HEK293 (cell line): ENCODE measurements at regions not wholly inside any gene's neighbourhood (a gene's known extent, or its start where the extent isn't known, plus 50 kb on each side); places are given as distances from the start of the nearest gene placed in this dataset.
"Not testable (repeated sequence)": the region's sequence is repeated elsewhere in the genome, so short reads cannot be mapped to it uniquely, and the experiment has no call there.

Source experiments
- CTCF ChIA-PET: fragments of 350-600 bp; formaldehyde crosslinking; extraction: SDS; loops from one replicate; lab custom pipeline; 2021; ENCODE audit warnings: antibody characterized with exemption; lab: Yijun Ruan, JAX
- POLR2A ChIA-PET: fragments of 300-600 bp; formaldehyde crosslinking; extraction: SDS; loops from one replicate; lab custom pipeline; 2020; ENCODE audit warnings: antibody characterized with exemption, inconsistent platforms; lab: Yijun Ruan, JAX
- H3K27ac ChIP-seq: fragments of 200-500 bp; sonication (Bioruptor generic); 2 replicates; pipeline ENCODE4 v1.5.1; 2014; ENCODE audit warnings: low read depth, low read length, control low read depth, inconsistent platforms; ENCODE audit errors: extremely low read depth
- H3K36me3 ChIP-seq, 2 experiments: fragments of 200-500 bp in 1 of 2; sonication (Bioruptor generic) in 1 of 2; 1 replicate in 1 of 2; 2 replicates in 1 of 2; pipeline ENCODE4 v1.5.1; 2014 to 2017; ENCODE audit warnings: inconsistent platforms in 2 of 2, low read length in 2 of 2; ENCODE audit not compliant: control insufficient read depth in 2 of 2, insufficient read depth in 1 of 2
- H3K4me1 ChIP-seq: fragments of 200-500 bp; sonication (Bioruptor generic); 2 replicates; pipeline ENCODE4 v1.5.1; 2014; ENCODE audit warnings: mild to moderate bottlenecking, low read length, inconsistent platforms; ENCODE audit not compliant: control insufficient read depth, insufficient read depth
- H3K4me3 ChIP-seq: 2 replicates; pipeline ENCODE4 v1.5.1; 2011; ENCODE audit warnings: low read depth, mild to moderate bottlenecking, control low read depth, low read length, moderate library complexity
- H3K9me3 ChIP-seq: fragments of 200-500 bp; sonication (Bioruptor generic); 2 replicates; pipeline ENCODE4 v1.5.1; 2014; ENCODE audit warnings: low read depth, low read length, inconsistent platforms; ENCODE audit not compliant: control insufficient read depth, insufficient read depth
- HOXA7 ChIP-seq: sonication (generic); formaldehyde crosslinking; IDR thresholded peaks from 2 replicates; pipeline ENCODE4 v1.8.1; 2022; ENCODE audit warnings: missing genetic modification reagents, borderline replicate concordance
- REST ChIP-seq: fragments of 450-650 bp; formaldehyde crosslinking; IDR thresholded peaks from 2 replicates; pipeline ENCODE4 v1.5.1; 2016; ENCODE audit warnings: missing biosample characterization, missing genetic modification characterization
- SP7 ChIP-seq: fragments of 450-650 bp; formaldehyde crosslinking; IDR thresholded peaks from 2 replicates; pipeline ENCODE4 v1.5.1; 2016; ENCODE audit warnings: missing biosample characterization, missing genetic modification characterization
- ZBTB17 ChIP-seq: fragments of 450-650 bp; formaldehyde crosslinking; IDR thresholded peaks from 2 replicates; pipeline ENCODE4 v1.5.1; 2016; ENCODE audit warnings: missing biosample characterization, missing genetic modification characterization
- ZNF10 ChIP-seq: fragments of 450-650 bp; formaldehyde crosslinking; IDR thresholded peaks from 2 replicates; pipeline ENCODE4 v1.5.1; 2017; ENCODE audit warnings: missing biosample characterization, missing genetic modification characterization
- ZNF112 ChIP-seq: fragments of 450-650 bp; formaldehyde crosslinking; IDR thresholded peaks from 2 replicates; pipeline ENCODE4 v1.5.0; 2017; ENCODE audit warnings: missing biosample characterization, missing genetic modification characterization
- ZNF175 ChIP-seq: fragments of 450-650 bp; formaldehyde crosslinking; IDR thresholded peaks from 2 replicates; pipeline ENCODE4 v1.5.1; 2016; ENCODE audit warnings: missing biosample characterization, missing genetic modification characterization
- ZNF19 ChIP-seq: fragments of 450-650 bp; formaldehyde crosslinking; IDR thresholded peaks from 2 replicates; pipeline ENCODE4; 2016; ENCODE audit warnings: missing biosample characterization, missing genetic modification characterization, low read depth
- ZNF350 ChIP-seq: fragments of 450-650 bp; formaldehyde crosslinking; IDR thresholded peaks from 2 replicates; pipeline ENCODE4 v1.5.0; 2017; ENCODE audit warnings: missing biosample characterization, mild to moderate bottlenecking, missing genetic modification characterization
- ZNF623 ChIP-seq: fragments of 450-650 bp; formaldehyde crosslinking; IDR thresholded peaks from 2 replicates; pipeline ENCODE4 v1.5.1; 2016; ENCODE audit warnings: missing biosample characterization, missing genetic modification characterization
- ZNF660 ChIP-seq: fragments of 450-650 bp; IDR thresholded peaks from 2 replicates; pipeline ENCODE4 v1.5.1; 2018; ENCODE audit warnings: missing biosample characterization, mild to moderate bottlenecking, missing genetic modification characterization
- ZSCAN5A ChIP-seq: fragments of 450-650 bp; formaldehyde crosslinking; IDR thresholded peaks from 2 replicates; pipeline ENCODE4 v1.5.1; 2016; ENCODE audit warnings: missing biosample characterization, missing genetic modification characterization
- TF ChIP-seq, protein P1 (sequence below): fragments of 450-650 bp; formaldehyde crosslinking; IDR thresholded peaks from 2 replicates; pipeline ENCODE4 v1.5.1; 2016; ENCODE audit warnings: missing biosample characterization, missing genetic modification characterization
- TF ChIP-seq, protein P2 (sequence below): fragments of 450-650 bp; formaldehyde crosslinking; IDR thresholded peaks from 2 replicates; pipeline ENCODE4 v1.5.1; 2016; ENCODE audit warnings: missing biosample characterization, missing genetic modification characterization
- TF ChIP-seq, protein P3 (sequence below): fragments of 450-650 bp; formaldehyde crosslinking; IDR thresholded peaks from 2 replicates; pipeline ENCODE4 v1.5.1; 2017; ENCODE audit warnings: missing biosample characterization, missing genetic modification characterization

DNA sequence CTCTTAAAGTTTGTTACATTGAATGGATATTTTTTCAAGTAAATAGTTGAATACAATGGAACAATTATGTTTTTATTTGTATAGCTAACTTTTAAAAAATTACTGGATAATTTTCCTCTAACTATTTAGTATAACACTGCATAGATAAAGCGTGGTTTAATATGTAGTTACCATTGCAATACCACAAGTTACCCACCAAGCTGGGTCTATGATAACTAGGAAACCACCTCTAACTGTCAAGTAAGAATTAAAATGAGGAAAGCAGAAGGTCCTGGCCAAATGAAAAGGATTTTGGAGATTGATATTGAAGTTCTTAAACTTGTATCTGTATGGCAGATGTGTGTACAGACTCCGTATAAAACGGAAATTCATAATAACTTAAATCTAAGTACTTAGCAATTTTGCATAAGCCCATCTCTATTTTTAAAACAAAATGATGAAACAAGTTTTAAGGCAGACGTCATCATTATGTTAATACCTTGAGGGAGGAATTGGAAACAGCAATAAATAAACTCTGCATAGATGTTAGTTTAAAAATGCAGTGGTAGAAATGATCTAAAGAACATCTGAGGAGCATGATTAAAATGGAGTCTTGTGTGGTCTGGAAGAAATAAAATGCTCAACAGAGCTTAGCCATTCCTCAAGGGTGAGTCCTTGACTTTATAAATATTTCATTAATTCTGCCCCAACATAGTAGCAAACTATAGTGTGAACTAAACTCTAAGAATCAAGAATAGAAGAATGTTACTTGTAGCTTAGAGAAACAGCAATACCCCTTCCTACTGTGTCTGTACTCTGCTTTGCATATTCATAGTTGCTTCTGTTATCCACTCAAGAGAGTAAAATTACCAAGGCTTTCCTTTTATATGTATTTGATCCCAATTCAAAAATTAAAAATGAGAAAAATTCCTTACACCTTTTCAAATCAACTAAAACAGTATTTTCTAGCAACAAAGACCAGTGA lies 206.4 kb upstream of the FERD3L start (continued):
- TF ChIP-seq, protein P1, sequence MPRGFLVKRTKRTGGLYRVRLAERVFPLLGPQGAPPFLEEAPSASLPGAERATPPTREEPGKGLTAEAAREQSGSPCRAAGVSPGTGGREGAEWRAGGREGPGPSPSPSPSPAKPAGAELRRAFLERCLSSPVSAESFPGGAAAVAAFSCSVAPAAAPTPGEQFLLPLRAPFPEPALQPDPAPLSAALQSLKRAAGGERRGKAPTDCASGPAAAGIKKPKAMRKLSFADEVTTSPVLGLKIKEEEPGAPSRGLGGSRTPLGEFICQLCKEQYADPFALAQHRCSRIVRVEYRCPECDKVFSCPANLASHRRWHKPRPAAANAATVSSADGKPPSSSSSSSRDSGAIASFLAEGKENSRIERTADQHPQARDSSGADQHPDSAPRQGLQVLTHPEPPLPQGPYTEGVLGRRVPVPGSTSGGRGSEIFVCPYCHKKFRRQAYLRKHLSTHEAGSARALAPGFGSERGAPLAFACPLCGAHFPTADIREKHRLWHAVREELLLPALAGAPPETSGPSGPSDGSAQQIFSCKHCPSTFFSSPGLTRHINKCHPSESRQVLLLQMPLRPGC (tag by site-specific recombination), result no peak
- TF ChIP-seq SP7 (tag by site-specific recombination) (no peak), ZNF175 (tag by site-specific recombination) (no peak), ZNF112 (no peak), REST (no peak), ZSCAN5A (tag by site-specific recombination) (no peak), ZNF623 (tag by site-specific recombination) (no peak)
- TF ChIP-seq, protein P2, sequence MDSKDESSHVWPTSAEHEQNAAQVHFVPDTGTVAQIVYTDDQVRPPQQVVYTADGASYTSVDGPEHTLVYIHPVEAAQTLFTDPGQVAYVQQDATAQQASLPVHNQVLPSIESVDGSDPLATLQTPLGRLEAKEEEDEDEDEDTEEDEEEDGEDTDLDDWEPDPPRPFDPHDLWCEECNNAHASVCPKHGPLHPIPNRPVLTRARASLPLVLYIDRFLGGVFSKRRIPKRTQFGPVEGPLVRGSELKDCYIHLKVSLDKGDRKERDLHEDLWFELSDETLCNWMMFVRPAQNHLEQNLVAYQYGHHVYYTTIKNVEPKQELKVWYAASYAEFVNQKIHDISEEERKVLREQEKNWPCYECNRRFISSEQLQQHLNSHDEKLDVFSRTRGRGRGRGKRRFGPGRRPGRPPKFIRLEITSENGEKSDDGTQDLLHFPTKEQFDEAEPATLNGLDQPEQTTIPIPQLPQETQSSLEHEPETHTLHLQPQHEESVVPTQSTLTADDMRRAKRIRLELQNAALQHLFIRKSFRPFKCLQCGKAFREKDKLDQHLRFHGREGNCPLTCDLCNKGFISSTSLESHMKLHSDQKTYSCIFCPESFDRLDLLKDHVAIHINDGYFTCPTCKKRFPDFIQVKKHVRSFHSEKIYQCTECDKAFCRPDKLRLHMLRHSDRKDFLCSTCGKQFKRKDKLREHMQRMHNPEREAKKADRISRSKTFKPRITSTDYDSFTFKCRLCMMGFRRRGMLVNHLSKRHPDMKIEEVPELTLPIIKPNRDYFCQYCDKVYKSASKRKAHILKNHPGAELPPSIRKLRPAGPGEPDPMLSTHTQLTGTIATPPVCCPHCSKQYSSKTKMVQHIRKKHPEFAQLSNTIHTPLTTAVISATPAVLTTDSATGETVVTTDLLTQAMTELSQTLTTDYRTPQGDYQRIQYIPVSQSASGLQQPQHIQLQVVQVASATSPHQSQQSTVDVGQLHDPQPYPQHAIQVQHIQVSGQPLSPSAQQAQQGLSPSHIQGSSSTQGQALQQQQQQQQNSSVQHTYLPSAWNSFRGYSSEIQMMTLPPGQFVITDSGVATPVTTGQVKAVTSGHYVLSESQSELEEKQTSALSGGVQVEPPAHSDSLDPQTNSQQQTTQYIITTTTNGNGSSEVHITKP (tag by site-specific recombination), result no peak
- TF ChIP-seq, protein P3, sequence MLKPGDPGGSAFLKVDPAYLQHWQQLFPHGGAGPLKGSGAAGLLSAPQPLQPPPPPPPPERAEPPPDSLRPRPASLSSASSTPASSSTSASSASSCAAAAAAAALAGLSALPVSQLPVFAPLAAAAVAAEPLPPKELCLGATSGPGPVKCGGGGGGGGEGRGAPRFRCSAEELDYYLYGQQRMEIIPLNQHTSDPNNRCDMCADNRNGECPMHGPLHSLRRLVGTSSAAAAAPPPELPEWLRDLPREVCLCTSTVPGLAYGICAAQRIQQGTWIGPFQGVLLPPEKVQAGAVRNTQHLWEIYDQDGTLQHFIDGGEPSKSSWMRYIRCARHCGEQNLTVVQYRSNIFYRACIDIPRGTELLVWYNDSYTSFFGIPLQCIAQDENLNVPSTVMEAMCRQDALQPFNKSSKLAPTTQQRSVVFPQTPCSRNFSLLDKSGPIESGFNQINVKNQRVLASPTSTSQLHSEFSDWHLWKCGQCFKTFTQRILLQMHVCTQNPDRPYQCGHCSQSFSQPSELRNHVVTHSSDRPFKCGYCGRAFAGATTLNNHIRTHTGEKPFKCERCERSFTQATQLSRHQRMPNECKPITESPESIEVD (tag by site-specific recombination), result no peak

- Histone ChIP-seq H3K4me1 (0 out of 2 replicates have a peak, but pooled peaks cover 5% of the 10 kb centered on the region), H3K27ac (no peak overlapping the region), H3K9me3 (no peaks in the 10 kb centered on the region), H3K36me3 (no peaks in the 10 kb centered on the region), H3K4me3 (no peak overlapping the region)
- ChIA-PET CTCF (no interaction called here), POLR2A (no interaction called here)
- TF ChIP-seq ZNF350 (tag by site-specific recombination) (no peak), ZNF660 (tag by site-specific recombination) (no peak), HOXA7 (CRISPR knock-in tag) (no peak), REST (no peak), ZBTB17 (tag by site-specific recombination) (no peak), ZNF19 (no peak), ZNF10 (no peak), ZNF175 (tag by site-specific recombination) (no peak)
Observed at GRCh38 chr7:19339512-19339911, 194.3 kb upstream of the FERD3L start.

- H3K4me3 ChIP-seq, POLR2A ChIA-PET, H3K27ac ChIP-seq, CTCF ChIA-PET, H3K4me1 ChIP-seq, H3K36me3 ChIP-seq, H3K9me3 ChIP-seq: not testable (repeated sequence)
Observed at GRCh38 chr7:19338512-19338911, 193.3 kb upstream of the FERD3L start.
